HUES48 (cell line): ENCODE measurements at regions not wholly inside any gene's neighbourhood (a gene's known extent, or its start where the extent isn't known, plus 50 kb on each side); places are given as distances from the start of the nearest gene placed in this dataset.
"Not testable (repeated sequence)": the region's sequence is repeated elsewhere in the genome, so short reads cannot be mapped to it uniquely, and the experiment has no call there.

Experiments used
- H3K27ac ChIP-seq: one replicate; pipeline ENCODE4 v1.7.0; 2013; ENCODE audit warnings: low read depth, low read length, inconsistent platforms
- H3K27me3 ChIP-seq: 2 replicates; pipeline ENCODE4 v1.6.1; 2013; ENCODE audit warnings: mild to moderate bottlenecking, low read length; ENCODE audit not compliant: control insufficient read depth, insufficient read depth
- H3K36me3 ChIP-seq: 2 replicates; pipeline ENCODE4 v1.6.1; 2013; ENCODE audit warnings: low read length; ENCODE audit not compliant: control insufficient read depth, insufficient read depth
- H3K4me1 ChIP-seq: 2 replicates; pipeline ENCODE4 v1.6.1; 2013; ENCODE audit warnings: mild to moderate bottlenecking, low read length; ENCODE audit not compliant: control insufficient read depth, insufficient read depth
- H3K4me3 ChIP-seq: 2 replicates; pipeline ENCODE4 v1.5.1; 2013; ENCODE audit warnings: mild to moderate bottlenecking, low read depth, low read length
- H3K9ac ChIP-seq: 2 replicates; pipeline ENCODE4 v1.6.1; 2013; ENCODE audit warnings: mild to moderate bottlenecking, low read depth, low read length, moderate library complexity
- H3K9me3 ChIP-seq: 2 replicates; pipeline ENCODE4 v1.6.1; 2013; ENCODE audit warnings: low read length; ENCODE audit not compliant: control insufficient read depth, insufficient read depth

- no peaks in the 10 kb centered on the region for H3K4me1 ChIP-seq
- H3K4me3 ChIP-seq, result no peak overlapping the region
- H3K27me3 ChIP-seq, result no peaks in the 10 kb centered on the region
- no peak overlapping the region for H3K27ac ChIP-seq
- H3K9me3 ChIP-seq, result no peaks in the 10 kb centered on the region
- H3K36me3 ChIP-seq, result no peaks in the 10 kb centered on the region
- no peak overlapping the region for H3K9ac ChIP-seq
These were observed 84.2 kb upstream of the ID2 start for GRCh38 chr2:8597559-8598225.

GRCh38 chr2:8598295-8599165, 83.3 kb upstream of the ID2 start:
- Histone ChIP-seq H3K27ac (no peak overlapping the region), H3K9ac (no peak overlapping the region), H3K9me3 (no peaks in the 10 kb centered on the region), H3K4me1 (no peaks in the 10 kb centered on the region), H3K4me3 (no peak overlapping the region), H3K36me3 (no peaks in the 10 kb centered on the region), H3K27me3 (no peaks in the 10 kb centered on the region)

- Histone ChIP-seq H3K4me3 (no peak overlapping the region), H3K9ac (no peak overlapping the region), H3K27ac (no peak overlapping the region), H3K27me3 (no peaks in the 10 kb centered on the region), H3K9me3 (no peaks in the 10 kb centered on the region), H3K36me3 (no peaks in the 10 kb centered on the region), H3K4me1 (no peaks in the 10 kb centered on the region)
These were observed 82.2 kb upstream of the ID2 start for GRCh38 chr2:8599421-8600242.

- Histone ChIP-seq H3K9me3 (no peaks in the 10 kb centered on the region), H3K4me1 (no peaks in the 10 kb centered on the region), H3K27ac (no peak overlapping the region), H3K9ac (no peak overlapping the region), H3K27me3 (no peaks in the 10 kb centered on the region), H3K4me3 (no peak overlapping the region), H3K36me3 (no peaks in the 10 kb centered on the region)
These were observed 81.4 kb upstream of the ID2 start for GRCh38 chr2:8600456-8600855.

GRCh38 chr2:8602809-8603208, 79.0 kb upstream of the ID2 start:
- no peaks in the 10 kb centered on the region for H3K9me3 ChIP-seq
- H3K4me3 ChIP-seq, result no peak overlapping the region
- H3K27ac ChIP-seq, result no peak overlapping the region
- no peaks in the 10 kb centered on the region for H3K36me3 ChIP-seq
- no peak overlapping the region for H3K9ac ChIP-seq
- no peaks in the 10 kb centered on the region for H3K4me1 ChIP-seq
- peaks cover 4% of the 10 kb centered on the region for H3K27me3 ChIP-seq

- H3K9ac ChIP-seq, H3K27ac ChIP-seq: not testable (repeated sequence)
These were observed 78.5 kb upstream of the ID2 start for GRCh38 chr2:8603356-8603755.

GRCh38 chr2:8604262-8604661, 77.6 kb upstream of the ID2 start:
- Histone ChIP-seq H3K36me3 (no peaks in the 10 kb centered on the region), H3K27me3 (peaks cover 4% of the 10 kb centered on the region), H3K27ac (no peak overlapping the region), H3K9ac (no peak overlapping the region), H3K4me3 (no peak overlapping the region), H3K9me3 (no peaks in the 10 kb centered on the region), H3K4me1 (no peaks in the 10 kb centered on the region)

More at GRCh38 chr2:8603356-8603755, 78.5 kb upstream of the ID2 start:
- H3K27me3 ChIP-seq, H3K36me3 ChIP-seq, H3K4me1 ChIP-seq, H3K4me3 ChIP-seq, H3K9me3 ChIP-seq: not testable (repeated sequence)

- Histone ChIP-seq H3K27ac (no peak overlapping the region), H3K27me3 (peaks cover 4% of the 10 kb centered on the region), H3K4me1 (no peaks in the 10 kb centered on the region), H3K36me3 (no peaks in the 10 kb centered on the region), H3K4me3 (no peak overlapping the region), H3K9ac (no peak overlapping the region), H3K9me3 (no peaks in the 10 kb centered on the region)
These were observed 76.3 kb upstream of the ID2 start for GRCh38 chr2:8605351-8606065.

- H3K27me3 ChIP-seq, result peaks cover 4% of the 10 kb centered on the region
- H3K27ac ChIP-seq, result no peak overlapping the region
- H3K4me1 ChIP-seq, result no peaks in the 10 kb centered on the region
- H3K9me3 ChIP-seq, result no peaks in the 10 kb centered on the region
- H3K36me3 ChIP-seq, result no peaks in the 10 kb centered on the region
- no peak overlapping the region for H3K4me3 ChIP-seq
- H3K9ac ChIP-seq, result no peak overlapping the region
These were observed 75.6 kb upstream of the ID2 start for GRCh38 chr2:8606226-8606625.

GRCh38 chr2:8606649-8607550, 75.0 kb upstream of the ID2 start:
- Histone ChIP-seq H3K27ac (no peak overlapping the region), H3K4me1 (no peaks in the 10 kb centered on the region), H3K36me3 (no peaks in the 10 kb centered on the region), H3K9me3 (no peaks in the 10 kb centered on the region), H3K9ac (no peak overlapping the region), H3K4me3 (no peak overlapping the region), H3K27me3 (peaks cover 4% of the 10 kb centered on the region)
